B cell (primary cell): ENCODE measurements at regions not wholly inside any gene's neighbourhood (a gene's known extent, or its start where the extent isn't known, plus 50 kb on each side); places are given as distances from the start of the nearest gene placed in this dataset.

Source experiments
- EZH2 ChIP-seq: IDR thresholded peaks from 2 replicates; pipeline ENCODE4 v1.6.1; 2012; ENCODE audit warnings: borderline replicate concordance, low read depth, mild to moderate bottlenecking, moderate library complexity, low read length; ENCODE audit not compliant: insufficient read depth, poor library complexity, severe bottlenecking
- TF ChIP-seq, protein P1 (sequence below): fragments of 200-600 bp; IDR thresholded peaks from one replicate; pipeline ENCODE4 v1.8.0; 2022; ENCODE audit warnings: antibody characterized with exemption, mild to moderate bottlenecking

GRCh38 chr10:113347508-113347907 lies 205.3 kb upstream of the HABP2 start:
- TF ChIP-seq, protein P1, sequence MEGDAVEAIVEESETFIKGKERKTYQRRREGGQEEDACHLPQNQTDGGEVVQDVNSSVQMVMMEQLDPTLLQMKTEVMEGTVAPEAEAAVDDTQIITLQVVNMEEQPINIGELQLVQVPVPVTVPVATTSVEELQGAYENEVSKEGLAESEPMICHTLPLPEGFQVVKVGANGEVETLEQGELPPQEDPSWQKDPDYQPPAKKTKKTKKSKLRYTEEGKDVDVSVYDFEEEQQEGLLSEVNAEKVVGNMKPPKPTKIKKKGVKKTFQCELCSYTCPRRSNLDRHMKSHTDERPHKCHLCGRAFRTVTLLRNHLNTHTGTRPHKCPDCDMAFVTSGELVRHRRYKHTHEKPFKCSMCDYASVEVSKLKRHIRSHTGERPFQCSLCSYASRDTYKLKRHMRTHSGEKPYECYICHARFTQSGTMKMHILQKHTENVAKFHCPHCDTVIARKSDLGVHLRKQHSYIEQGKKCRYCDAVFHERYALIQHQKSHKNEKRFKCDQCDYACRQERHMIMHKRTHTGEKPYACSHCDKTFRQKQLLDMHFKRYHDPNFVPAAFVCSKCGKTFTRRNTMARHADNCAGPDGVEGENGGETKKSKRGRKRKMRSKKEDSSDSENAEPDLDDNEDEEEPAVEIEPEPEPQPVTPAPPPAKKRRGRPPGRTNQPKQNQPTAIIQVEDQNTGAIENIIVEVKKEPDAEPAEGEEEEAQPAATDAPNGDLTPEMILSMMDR: no peak
- TF ChIP-seq EZH2: no peak
